ENCODE measurements at regions not wholly inside any gene's neighbourhood (a gene's known extent, or its start where the extent isn't known, plus 50 kb on each side); places are given as distances from the start of the nearest gene placed in this dataset.

DNA sequence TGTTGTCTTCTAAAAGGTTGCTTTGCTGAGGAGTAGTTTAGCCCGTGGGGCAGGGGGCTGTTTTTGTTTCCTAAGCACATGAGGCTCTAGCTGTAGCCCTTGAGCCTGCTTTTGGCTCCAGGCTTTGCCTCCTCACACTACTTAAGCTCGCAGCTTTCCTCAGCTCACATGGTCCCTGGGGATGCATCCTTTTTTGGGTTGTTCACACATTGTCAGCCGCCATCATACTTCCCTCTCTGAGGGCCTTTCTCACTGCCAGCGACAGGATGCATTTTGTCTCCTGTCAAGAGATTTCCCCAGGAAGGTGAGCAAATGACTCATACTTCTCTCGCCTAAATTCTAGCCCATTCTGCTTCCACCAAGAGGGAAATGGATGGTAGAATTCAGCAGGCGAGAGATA is 279.5 kb upstream of the PKDCC start:
- no peak for DNase-seq (ENCODE audit: low read depth in 1 of 2, low spot score in 1 of 2)
- Histone ChIP-seq H3K27ac (replicated peaks) (no peak overlapping the region), H3K4me3 (replicated peaks; ENCODE audit: insufficient read depth, low read length) (no peak overlapping the region), H3K27me3 (ENCODE audit: insufficient read depth, poor library complexity, severe bottlenecking) (no peaks in the 10 kb centered on the region)
- TF ChIP-seq, protein P1, sequence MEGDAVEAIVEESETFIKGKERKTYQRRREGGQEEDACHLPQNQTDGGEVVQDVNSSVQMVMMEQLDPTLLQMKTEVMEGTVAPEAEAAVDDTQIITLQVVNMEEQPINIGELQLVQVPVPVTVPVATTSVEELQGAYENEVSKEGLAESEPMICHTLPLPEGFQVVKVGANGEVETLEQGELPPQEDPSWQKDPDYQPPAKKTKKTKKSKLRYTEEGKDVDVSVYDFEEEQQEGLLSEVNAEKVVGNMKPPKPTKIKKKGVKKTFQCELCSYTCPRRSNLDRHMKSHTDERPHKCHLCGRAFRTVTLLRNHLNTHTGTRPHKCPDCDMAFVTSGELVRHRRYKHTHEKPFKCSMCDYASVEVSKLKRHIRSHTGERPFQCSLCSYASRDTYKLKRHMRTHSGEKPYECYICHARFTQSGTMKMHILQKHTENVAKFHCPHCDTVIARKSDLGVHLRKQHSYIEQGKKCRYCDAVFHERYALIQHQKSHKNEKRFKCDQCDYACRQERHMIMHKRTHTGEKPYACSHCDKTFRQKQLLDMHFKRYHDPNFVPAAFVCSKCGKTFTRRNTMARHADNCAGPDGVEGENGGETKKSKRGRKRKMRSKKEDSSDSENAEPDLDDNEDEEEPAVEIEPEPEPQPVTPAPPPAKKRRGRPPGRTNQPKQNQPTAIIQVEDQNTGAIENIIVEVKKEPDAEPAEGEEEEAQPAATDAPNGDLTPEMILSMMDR (IDR thresholded peaks at IDR 0.05; ENCODE audit: insufficient read depth, low read length), result no peak
- TF ChIP-seq SPI1 (IDR thresholded peaks at IDR 0.05; ENCODE audit: borderline replicate concordance, low read depth), result no peak
- no peak for TF ChIP-seq POLR2AphosphoS5 (IDR thresholded peaks at IDR 0.05; ENCODE audit: low read depth)
- no peak for TF ChIP-seq GABPA (IDR thresholded peaks at IDR 0.05; ENCODE audit: low read depth)
- TF ChIP-seq, protein P2, sequence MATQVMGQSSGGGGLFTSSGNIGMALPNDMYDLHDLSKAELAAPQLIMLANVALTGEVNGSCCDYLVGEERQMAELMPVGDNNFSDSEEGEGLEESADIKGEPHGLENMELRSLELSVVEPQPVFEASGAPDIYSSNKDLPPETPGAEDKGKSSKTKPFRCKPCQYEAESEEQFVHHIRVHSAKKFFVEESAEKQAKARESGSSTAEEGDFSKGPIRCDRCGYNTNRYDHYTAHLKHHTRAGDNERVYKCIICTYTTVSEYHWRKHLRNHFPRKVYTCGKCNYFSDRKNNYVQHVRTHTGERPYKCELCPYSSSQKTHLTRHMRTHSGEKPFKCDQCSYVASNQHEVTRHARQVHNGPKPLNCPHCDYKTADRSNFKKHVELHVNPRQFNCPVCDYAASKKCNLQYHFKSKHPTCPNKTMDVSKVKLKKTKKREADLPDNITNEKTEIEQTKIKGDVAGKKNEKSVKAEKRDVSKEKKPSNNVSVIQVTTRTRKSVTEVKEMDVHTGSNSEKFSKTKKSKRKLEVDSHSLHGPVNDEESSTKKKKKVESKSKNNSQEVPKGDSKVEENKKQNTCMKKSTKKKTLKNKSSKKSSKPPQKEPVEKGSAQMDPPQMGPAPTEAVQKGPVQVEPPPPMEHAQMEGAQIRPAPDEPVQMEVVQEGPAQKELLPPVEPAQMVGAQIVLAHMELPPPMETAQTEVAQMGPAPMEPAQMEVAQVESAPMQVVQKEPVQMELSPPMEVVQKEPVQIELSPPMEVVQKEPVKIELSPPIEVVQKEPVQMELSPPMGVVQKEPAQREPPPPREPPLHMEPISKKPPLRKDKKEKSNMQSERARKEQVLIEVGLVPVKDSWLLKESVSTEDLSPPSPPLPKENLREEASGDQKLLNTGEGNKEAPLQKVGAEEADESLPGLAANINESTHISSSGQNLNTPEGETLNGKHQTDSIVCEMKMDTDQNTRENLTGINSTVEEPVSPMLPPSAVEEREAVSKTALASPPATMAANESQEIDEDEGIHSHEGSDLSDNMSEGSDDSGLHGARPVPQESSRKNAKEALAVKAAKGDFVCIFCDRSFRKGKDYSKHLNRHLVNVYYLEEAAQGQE (IDR thresholded peaks at IDR 0.05; ENCODE audit: insufficient replicate concordance, low read depth), result no peak

DNA sequence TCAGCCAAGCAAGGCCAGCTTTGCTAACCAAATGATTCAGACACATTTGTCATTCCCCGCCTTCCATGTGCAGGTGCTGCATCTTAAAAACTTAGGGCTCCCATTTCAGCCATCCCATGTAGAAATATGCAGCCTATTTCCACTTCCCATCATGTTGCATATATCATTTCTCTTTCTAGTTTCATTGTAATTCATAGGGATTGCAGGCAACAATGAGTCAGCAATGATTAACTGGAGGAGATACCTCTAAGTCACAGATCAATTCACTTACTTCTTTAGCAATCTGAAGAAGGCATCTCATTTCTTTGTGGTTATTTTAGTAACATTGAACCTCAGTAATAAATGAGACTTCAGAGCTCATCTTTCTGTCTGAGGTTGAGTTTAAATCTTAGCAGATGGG is 276.1 kb upstream of the PKDCC start:
- H3K4me3 ChIP-seq (replicated peaks; ENCODE audit: insufficient read depth, low read length), result no peak overlapping the region
- H3K27me3 ChIP-seq (ENCODE audit: insufficient read depth, poor library complexity, severe bottlenecking), result no peaks in the 10 kb centered on the region
- no peak for DNase-seq (ENCODE audit: low read depth in 1 of 2, low spot score in 1 of 2)
- H3K27ac ChIP-seq (replicated peaks), result no peak overlapping the region
- no peak for TF ChIP-seq SPI1 (IDR thresholded peaks at IDR 0.05; ENCODE audit: borderline replicate concordance, low read depth)
- TF ChIP-seq, protein P2 (IDR thresholded peaks at IDR 0.05; ENCODE audit: insufficient replicate concordance, low read depth), result no peak
- no peak for TF ChIP-seq GABPA (IDR thresholded peaks at IDR 0.05; ENCODE audit: low read depth)
- no peak for TF ChIP-seq POLR2AphosphoS5 (IDR thresholded peaks at IDR 0.05; ENCODE audit: low read depth)
- TF ChIP-seq, protein P1 (IDR thresholded peaks at IDR 0.05; ENCODE audit: insufficient read depth, low read length), result no peak

DNA sequence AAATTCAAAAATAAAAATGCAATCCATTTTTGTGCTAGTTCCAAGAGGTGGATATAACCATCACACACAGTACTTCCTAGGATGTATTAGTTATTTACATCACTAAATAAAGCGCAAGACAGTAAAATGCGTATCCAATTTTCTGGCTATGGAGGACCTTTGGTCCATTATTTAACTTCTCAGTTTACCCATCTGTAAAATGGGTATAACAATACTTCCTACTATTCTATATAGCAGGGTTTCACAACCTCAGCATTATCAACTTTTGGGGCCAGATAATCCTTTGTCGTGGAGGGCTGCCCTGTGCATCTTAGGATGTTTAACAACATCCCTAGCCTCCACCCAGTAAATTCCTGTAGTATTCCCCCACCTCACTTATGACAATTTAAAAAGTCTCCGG is 275.1 kb upstream of the PKDCC start:
- DNase-seq (ENCODE audit: low read depth in 1 of 2, low spot score in 1 of 2), result no peak
- TF ChIP-seq, protein P1 (IDR thresholded peaks at IDR 0.05; ENCODE audit: insufficient read depth, low read length), result no peak
- no peak for TF ChIP-seq GABPA (IDR thresholded peaks at IDR 0.05; ENCODE audit: low read depth)
- no peak for TF ChIP-seq POLR2AphosphoS5 (IDR thresholded peaks at IDR 0.05; ENCODE audit: low read depth)
- TF ChIP-seq, protein P2 (IDR thresholded peaks at IDR 0.05; ENCODE audit: insufficient replicate concordance, low read depth), result no peak
- TF ChIP-seq SPI1 (IDR thresholded peaks at IDR 0.05; ENCODE audit: borderline replicate concordance, low read depth), result no peak
- no peak overlapping the region for H3K4me3 ChIP-seq (replicated peaks; ENCODE audit: insufficient read depth, low read length)
- no peak overlapping the region for H3K27ac ChIP-seq (replicated peaks)
- H3K27me3 ChIP-seq (ENCODE audit: insufficient read depth, poor library complexity, severe bottlenecking), result no peaks in the 10 kb centered on the region

All from HL-60 (cell line).